GM12865 (cell line): ENCODE measurements at regions not wholly inside any gene's neighbourhood (a gene's known extent, or its start where the extent isn't known, plus 50 kb on each side); places are given as distances from the start of the nearest gene placed in this dataset.

Experiments
- DNase-seq: peaks from one replicate; pipeline ENCODE4 v3.0.0; 2010; ENCODE audit warnings: low read depth
- H3K4me3 ChIP-seq: 2 replicates; pipeline ENCODE4 v1.5.1; 2011; ENCODE audit warnings: mild to moderate bottlenecking, low read depth, low read length, control low read depth
- CTCF ChIP-seq: IDR thresholded peaks from 2 replicates; pipeline ENCODE4 v1.5.1; 2011; ENCODE audit warnings: low read length, control low read depth, low read depth, inconsistent platforms; ENCODE audit not compliant: insufficient read depth; ENCODE audit errors: missing control alignments

GRCh38 chr9:107136296-107136695 lies 146.8 kb upstream of the RAD23B start:
- H3K4me3 ChIP-seq = no peak overlapping the region
- no peak for TF ChIP-seq CTCF
- no peak for DNase-seq

GRCh38 chr9:107137495-107138202 lies 145.4 kb upstream of the RAD23B start:
- TF ChIP-seq CTCF = peak; percentile 57
- no peak overlapping the region for H3K4me3 ChIP-seq
- peak; percentile 28 for DNase-seq

GRCh38 chr9:107138261-107138992 lies 144.7 kb upstream of the RAD23B start:
- no peak for TF ChIP-seq CTCF
- DNase-seq = no peak
- no peak overlapping the region for H3K4me3 ChIP-seq

GRCh38 chr9:107141967-107142366 lies 141.1 kb upstream of the RAD23B start:
- TF ChIP-seq CTCF = peak; percentile 24
- DNase-seq = peak; percentile 28
- H3K4me3 ChIP-seq = no peak overlapping the region

GRCh38 chr9:107142430-107142829 lies 140.6 kb upstream of the RAD23B start:
- no peak for DNase-seq
- TF ChIP-seq CTCF = no peak
- H3K4me3 ChIP-seq = no peak overlapping the region

GRCh38 chr9:107142896-107143603 lies 140.0 kb upstream of the RAD23B start:
- no peak for TF ChIP-seq CTCF
- no peak for DNase-seq
- H3K4me3 ChIP-seq = no peak overlapping the region
